Tongue (tissue), 1 donor: ENCODE measurements at regions not wholly inside any gene's neighbourhood (a gene's known extent, or its start where the extent isn't known, plus 50 kb on each side); places are given as distances from the start of the nearest gene placed in this dataset.
"Not testable (repeated sequence)": the region's sequence is repeated elsewhere in the genome, so short reads cannot be mapped to it uniquely, and the experiment has no call there.

Source experiments
- DNase-seq: peaks from one replicate; pipeline ENCODE4 v3.0.0-alpha.2; 2015

GRCh38 chr7:106340247-106340596 lies 55.4 kb upstream of the NAMPT start:
- not testable (repeated sequence) for DNase-seq

GRCh38 chr7:106339513-106340246 lies 54.9 kb upstream of the NAMPT start:
- no peak for DNase-seq

- DNase-seq: no peak
Measured at GRCh38 chr7:106337754-106338153, 53.0 kb upstream of the NAMPT start.

GRCh38 chr7:106335814-106336213 lies 51.0 kb upstream of the NAMPT start:
- no peak for DNase-seq
